GM18951 (cell line): ENCODE measurements at regions not wholly inside any gene's neighbourhood (a gene's known extent, or its start where the extent isn't known, plus 50 kb on each side); places are given as distances from the start of the nearest gene placed in this dataset.
"Not testable (repeated sequence)": the region's sequence is repeated elsewhere in the genome, so short reads cannot be mapped to it uniquely, and the experiment has no call there.

ENCODE experiments used
- POLR2A ChIP-seq: IDR thresholded peaks from 4 replicates; pipeline ENCODE4 v1.6.1; 2011; ENCODE audit warnings: mild to moderate bottlenecking; ENCODE audit not compliant: insufficient read length, insufficient read depth; ENCODE audit errors: extremely low read depth
- in situ Hi-C: fragments of 300-500 bp; cut with MboI; formaldehyde crosslinking; loops from one replicate; pipeline ENCODE4 v1.12.0; 2022; ENCODE audit warnings: low sequenced_read_pairs, mixed read lengths, inconsistent platforms; ENCODE audit not compliant: unreplicated experiment

DNA sequence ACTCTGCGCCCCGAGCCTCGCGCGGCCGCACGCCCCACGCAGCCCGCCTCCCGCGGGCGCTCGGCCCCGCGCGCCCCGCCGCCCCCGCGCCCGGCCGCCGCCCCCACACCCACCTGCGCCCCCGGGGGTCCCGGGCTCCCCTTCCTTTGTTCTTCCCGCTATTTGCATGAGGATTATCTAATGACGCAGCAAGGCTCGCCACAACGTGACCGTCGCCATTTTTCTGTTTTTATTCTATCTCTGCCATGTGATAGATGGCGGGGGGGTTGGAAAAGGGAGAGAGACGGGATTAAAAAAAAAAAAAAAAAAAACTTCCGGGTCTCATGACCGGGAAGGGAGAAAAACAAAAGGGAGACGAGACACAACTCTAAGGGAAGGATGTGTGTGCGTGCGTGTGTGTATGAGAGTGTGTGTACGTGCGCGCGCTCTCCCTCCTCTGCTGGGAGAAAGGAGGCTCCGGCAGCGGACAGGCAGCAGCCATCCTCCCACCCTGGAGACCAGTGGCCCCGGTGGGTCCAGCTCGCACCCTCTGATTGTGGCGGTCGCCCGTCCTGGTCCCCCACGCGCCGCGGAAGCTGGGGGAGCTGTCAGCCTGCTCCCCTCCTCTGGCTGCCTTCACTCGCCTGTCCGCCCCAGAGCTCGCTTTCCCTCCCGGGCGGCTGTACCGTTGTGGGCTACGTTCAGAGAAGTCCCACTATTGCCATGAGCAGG lies 80.4 kb upstream of the AK4 start:
- TF ChIP-seq POLR2A, result no peak
- in situ Hi-C loops, result loop anchor here (25.0 kb wide), 1 partner anchor 620 kb away; no protein-coding TSS in a partner anchor

DNA sequence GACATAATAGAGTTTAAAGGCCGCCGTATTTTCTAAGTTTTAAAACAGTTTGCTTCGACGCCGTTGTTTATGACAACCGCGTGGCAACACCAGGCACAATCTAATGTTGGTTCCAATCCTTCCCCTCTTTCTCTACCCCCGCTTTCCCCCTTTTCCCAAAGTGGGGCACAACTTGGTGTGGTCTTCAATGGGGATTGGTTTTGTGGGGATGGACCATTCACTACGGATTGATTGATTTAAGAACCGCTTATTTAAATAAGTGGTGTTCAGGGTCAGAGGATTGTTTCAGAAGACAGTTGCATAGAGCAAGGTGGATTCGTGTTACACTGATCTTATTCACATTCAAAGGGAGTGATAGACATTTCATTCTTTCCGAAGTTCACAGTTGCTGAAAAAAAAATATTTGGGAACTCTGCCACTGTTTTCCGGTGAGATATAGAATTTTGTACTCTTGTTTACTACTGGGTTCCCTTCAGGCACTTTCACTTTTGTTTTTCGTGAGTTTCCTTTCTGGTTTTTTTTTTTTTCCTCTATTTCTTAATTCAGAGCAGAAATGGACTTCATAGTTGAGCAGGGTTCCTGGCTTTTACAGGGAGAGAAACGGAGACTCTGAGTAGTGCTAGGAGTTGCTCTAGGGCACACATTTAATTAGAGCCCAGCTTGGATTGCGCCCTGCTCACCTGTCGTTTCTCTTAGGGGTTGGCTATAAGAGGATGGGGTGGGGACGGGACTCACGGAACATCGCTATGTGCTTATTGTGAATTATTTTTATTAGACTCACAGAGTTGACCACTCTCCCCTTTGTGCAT lies 79.6 kb upstream of the AK4 start:
- TF ChIP-seq POLR2A, result no peak
- in situ Hi-C loops, result loop anchor here (25.0 kb wide), 1 partner anchor 619 kb away; no protein-coding TSS in a partner anchor

DNA sequence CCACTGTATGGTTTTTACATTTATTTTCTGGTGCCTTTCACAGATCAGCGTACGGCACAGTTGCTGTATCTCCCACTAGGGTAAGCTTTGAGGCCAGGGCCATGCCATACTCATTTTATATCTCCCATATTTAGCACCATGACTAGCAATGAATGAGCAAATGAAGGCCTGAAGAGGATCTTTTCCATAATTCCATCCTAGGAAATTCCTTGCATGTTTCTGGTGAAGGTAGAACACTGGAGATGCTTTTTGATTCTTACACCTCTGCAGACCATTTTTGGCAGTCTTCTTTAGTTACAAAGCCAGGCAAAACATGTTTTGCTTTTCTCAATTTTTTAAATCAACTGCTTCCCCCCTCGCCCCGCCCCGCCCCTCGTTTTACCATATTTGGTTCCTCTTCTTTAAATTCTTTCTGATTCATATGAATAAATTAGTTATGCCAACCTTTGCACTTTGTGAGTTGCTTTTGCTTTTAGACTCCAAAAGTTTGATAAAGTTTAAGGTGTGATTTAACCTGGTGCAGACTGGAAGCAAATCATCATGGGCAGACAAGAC lies 78.9 kb upstream of the AK4 start:
- no peak for TF ChIP-seq POLR2A
- in situ Hi-C loops, result loop anchor here (25.0 kb wide), 1 partner anchor 618 kb away; no protein-coding TSS in a partner anchor

DNA sequence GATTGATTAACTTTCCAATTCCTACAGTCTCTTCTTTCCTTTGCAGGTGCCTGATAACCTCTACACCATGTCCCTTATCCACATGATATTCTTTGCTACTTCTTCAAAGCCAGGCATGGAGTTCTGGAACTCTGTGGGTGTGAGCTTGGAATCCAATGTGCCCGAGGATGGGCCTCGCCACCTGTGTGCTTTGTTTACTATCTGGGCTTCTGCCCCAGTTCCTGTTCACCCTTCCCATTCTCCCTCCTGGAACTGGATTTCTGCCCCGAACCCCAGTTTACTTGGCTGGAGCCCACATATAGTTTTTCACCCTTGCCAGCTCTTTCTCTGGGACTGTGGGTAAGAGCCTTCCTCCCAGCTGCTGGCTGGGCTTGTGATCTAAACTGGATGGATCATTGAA lies 75.2 kb upstream of the AK4 start:
- in situ Hi-C loops, result loop anchor here (25.0 kb wide), 1 partner anchor 614 kb away; no protein-coding TSS in a partner anchor
- TF ChIP-seq POLR2A, result no peak

DNA sequence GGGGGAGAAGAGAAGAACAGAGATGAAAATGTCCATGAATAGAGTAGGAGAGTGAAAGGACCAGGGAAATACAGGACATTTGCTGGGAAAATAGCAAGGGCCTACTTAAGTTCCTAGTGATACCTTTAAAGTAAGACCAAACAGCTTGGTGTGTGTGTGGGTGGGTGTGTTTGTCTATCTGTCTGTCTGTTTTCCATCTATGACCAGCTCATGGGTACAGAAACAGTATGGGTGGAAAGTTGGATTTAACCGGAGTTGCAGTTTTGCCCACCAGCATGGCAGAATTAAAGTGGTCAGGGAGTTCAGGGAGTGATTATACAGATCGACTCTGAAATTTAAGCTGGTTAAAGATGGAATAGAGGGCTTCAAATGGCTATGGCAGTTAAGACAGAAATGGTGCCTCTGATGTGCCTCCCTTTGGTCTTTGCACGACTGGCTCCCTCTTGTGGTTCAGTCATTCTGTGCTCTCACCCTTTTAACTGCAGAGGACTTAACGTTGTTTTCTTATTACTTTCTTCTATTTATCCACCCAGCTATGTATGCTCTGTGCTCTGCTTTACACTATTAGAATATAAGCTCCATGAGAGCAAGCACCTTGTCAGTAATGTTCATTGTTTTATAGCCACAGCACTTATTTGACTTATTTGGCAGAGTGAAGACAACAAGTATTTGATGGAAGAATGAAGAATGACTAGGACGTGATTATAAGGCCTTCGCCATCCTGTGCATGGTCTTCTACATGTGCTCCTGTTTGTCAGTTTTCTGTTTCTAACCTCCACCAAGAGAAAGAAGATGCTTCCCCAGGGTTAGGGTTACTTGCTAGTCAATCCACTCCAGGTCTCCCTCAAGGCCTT lies 72.7 kb upstream of the AK4 start:
- no peak for TF ChIP-seq POLR2A
- in situ Hi-C loops, result no loop called here

DNA sequence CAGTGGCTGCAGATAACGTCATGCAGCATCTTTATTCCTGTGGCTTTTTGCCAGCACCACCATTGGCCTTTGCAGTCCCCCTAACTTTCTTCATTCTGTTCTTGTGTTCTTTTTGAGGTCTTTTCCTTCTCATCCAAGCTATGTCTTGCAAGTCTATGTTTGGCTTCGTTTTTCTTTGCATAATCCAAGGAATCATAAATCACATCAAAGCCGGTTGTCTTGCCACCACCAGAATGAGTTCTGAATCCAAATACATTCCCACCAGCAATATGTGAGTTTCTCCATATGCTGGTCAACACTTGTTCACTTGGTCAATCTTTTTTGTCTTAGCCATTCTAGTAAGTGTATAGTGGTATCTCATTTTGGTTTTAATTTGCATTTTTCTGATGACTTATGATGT lies 70.6 kb upstream of the AK4 start:
- no peak for TF ChIP-seq POLR2A
- in situ Hi-C loops, result no loop called here

DNA sequence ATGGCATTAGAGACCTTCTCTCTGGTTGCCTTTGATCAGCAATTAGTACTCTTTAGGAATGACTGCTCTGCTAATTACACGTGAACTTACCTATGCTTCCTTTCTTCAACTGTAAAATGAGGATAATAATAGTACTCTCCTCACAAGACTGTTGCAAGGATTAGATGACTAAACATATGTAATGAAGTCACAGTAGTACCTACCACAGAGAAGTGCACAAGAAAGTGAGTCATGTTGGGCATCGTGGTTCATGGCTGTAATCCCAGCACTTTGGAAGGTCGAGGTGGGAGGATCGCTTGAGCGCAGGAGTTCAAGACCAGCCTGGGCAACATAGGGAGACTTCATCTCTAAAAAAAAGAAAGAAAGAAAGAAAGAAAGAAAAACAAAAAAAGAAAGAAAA lies 68.1 kb upstream of the AK4 start:
- TF ChIP-seq POLR2A, result no peak
- in situ Hi-C loops, result no loop called here

DNA sequence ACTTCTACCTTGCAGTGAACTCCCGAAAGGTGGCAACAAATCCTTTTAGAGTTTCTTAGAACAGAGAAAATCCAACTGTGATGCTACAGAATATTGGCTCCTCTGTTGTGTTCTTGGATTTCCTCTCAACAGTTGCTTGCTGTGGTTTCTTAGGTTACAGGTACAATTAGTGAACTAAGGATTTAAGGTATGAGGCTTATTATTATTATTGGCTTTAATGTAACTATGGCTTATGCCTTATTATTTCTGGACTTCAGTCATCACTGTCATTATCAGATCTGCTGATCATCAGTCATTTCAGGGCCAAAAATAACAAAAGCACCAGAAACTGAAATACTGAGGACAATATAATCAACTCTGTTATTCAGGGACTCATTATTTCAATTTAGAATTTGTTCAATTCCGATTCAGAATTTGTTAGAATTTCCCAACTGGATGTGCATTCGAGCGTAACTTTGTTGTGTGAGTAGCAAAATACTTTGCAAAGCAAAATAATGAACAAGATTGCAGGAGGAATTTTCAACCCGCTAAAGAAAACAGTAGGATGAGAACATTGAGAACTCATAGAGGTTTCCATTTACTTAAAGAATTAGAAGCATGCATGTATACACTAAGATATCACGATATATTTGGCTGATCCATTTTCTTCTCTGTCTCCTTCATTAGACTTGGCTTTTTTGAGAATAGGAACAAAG lies 65.5 kb upstream of the AK4 start:
- in situ Hi-C loops, result no loop called here
- TF ChIP-seq POLR2A, result no peak

DNA sequence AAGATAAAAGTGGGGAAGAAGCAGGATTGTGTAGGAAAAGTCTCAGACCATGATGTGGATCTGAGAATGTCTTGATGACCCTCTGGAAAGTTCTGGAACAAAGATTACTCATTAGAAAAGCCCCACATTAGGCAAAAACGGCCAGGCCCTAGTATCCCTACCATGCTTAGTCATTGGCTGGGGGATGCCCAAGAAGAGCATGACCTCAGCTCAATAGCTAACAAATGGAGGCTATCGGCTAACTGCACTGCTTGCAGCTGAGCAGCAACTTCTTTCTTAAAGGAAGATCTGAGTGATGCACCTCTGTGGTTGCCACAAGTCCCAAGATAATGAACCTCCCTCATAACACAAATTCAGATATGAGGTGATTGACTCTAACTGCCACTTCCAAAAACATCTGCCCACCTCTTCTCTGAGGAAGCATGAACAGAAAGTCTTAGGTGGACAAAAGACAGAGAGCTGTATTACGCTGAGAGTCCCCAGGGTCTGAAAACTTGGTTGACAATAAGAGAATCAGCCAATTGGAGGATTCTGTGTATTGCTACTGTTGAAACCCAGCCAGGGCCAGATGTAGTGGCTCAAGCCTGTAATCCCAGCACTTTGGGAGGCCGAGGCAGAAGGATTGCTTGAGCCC lies 64.6 kb upstream of the AK4 start:
- in situ Hi-C loops, result no loop called here

DNA sequence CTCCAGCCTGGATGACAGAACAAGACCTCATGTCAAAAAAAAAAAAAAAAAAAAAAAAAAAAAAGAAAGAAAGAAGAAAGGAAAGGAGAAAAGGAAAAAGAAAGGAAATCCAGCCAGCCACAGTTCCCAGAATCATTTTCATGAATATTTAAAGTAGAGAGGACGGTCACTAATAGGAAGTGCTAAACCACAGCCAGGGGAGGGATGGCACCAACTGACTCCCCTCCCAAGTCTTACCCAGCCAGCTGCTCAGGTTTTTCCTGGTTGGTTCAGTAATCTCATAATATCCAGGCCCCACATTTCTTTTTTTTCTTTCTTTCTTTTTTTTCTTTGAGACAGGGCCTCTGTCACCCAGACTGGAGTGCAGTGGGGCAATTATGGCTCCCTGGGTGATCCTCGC lies 63.9 kb upstream of the AK4 start:
- in situ Hi-C loops, result no loop called here
- no peak for TF ChIP-seq POLR2A

More for the DNA sequence above, 64.6 kb upstream of the AK4 start:
- no peak for TF ChIP-seq POLR2A

DNA sequence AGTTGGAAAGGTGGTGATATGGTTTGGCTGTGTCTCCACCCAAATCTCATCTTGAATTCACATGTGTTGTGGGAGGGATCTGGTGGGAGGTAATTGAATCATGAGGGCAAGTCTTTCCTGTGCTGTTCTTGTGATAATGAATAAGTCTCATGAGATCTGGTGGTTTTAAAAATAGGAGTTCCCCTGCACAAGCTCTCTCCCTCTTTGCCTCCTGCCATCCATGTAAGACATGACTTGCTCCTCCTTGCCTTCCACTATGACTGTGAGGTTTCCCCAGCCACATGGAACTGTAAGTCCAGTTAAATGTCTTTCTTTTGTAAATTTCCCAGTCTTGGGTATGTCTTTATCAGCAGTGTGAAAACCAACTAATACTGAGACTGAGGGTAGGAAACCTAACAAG lies 60.5 kb upstream of the AK4 start:
- in situ Hi-C loops, result not testable (repeated sequence)

DNA sequence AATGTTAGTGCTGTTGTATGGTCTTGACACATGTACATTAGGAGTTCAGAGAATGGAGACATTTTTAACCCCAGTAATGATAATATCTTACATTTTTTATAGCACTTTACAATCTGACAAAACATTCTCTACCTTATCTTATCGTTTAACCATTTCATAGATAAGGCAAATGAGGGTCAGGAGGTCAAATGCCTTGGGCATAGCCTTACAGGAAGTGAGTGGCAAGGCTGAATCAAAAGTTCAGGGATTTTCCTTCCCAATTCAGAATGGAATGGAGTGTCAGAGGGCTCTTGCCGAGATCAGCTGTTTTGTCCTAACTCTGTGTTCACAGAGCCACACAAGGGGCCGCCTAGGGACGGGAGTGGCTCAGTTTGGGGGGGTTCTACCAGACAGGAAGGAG lies 57.6 kb upstream of the AK4 start:
- in situ Hi-C loops, result no loop called here
- TF ChIP-seq POLR2A, result no peak
